Neural crest cell (in vitro differentiated cells): ENCODE measurements at regions not wholly inside any gene's neighbourhood (a gene's known extent, or its start where the extent isn't known, plus 50 kb on each side); places are given as distances from the start of the nearest gene placed in this dataset.

Experiments used
- DNase-seq: peaks from one replicate; pipeline ENCODE4 v3.0.0; 2021; ENCODE audit warnings: low read depth, mixed read lengths, low spot score
- H3K27ac Mint-ChIP-seq: one replicate; pipeline ENCODE4 v1.8.0; 2021; ENCODE audit warnings: mild to moderate bottlenecking, mixed read lengths; ENCODE audit not compliant: unreplicated experiment
- H3K27me3 Mint-ChIP-seq: 2 replicates; pipeline ENCODE4 v1.8.0; 2021; ENCODE audit warnings: low read depth, mild to moderate bottlenecking, mixed read lengths
- H3K36me3 Mint-ChIP-seq: 2 replicates; pipeline ENCODE4 v1.8.0; 2021; ENCODE audit warnings: low read depth, mild to moderate bottlenecking, mixed read lengths
- H3K4me1 Mint-ChIP-seq: 2 replicates; pipeline ENCODE4 v1.8.0; 2021; ENCODE audit warnings: mixed read lengths
- H3K4me3 Mint-ChIP-seq: one replicate; pipeline ENCODE4 v1.8.0; 2021; ENCODE audit warnings: mild to moderate bottlenecking, mixed read lengths
- H3K9me3 Mint-ChIP-seq: 2 replicates; pipeline ENCODE4 v1.8.0; 2021; ENCODE audit warnings: mixed read lengths
- TF ChIP-seq, protein P1 (sequence below): fragments of 200-600 bp; sonication (generic); conservative IDR thresholded peaks from 2 replicates; pipeline ENCODE4 v1.5.0; 2021; ENCODE audit warnings: antibody characterized with exemption, mild to moderate bottlenecking

DNA sequence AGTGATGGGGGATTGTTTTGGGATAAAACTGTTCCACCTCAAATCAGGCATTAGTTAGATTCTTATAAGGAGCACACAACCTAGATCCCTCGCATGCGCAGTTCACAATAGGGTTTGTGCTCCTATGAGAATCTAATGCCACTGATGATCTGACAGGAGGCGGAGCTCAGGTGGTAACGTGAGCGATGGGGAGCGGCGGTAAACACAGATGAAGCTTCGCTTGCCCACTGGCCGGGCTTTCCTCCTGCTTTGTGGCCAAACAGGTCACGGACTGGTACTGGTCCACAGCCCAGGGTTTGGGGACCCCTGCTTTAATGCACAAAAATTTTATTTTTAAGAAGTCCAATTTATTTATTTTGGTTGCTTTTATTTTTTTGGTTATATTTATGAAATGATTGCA is 238.8 kb downstream of the AACS start:
- no peaks in the 10 kb centered on the region for H3K4me1 Mint-ChIP-seq
- peaks cover 4% of the 10 kb centered on the region for H3K27me3 Mint-ChIP-seq
- TF ChIP-seq, protein P1, sequence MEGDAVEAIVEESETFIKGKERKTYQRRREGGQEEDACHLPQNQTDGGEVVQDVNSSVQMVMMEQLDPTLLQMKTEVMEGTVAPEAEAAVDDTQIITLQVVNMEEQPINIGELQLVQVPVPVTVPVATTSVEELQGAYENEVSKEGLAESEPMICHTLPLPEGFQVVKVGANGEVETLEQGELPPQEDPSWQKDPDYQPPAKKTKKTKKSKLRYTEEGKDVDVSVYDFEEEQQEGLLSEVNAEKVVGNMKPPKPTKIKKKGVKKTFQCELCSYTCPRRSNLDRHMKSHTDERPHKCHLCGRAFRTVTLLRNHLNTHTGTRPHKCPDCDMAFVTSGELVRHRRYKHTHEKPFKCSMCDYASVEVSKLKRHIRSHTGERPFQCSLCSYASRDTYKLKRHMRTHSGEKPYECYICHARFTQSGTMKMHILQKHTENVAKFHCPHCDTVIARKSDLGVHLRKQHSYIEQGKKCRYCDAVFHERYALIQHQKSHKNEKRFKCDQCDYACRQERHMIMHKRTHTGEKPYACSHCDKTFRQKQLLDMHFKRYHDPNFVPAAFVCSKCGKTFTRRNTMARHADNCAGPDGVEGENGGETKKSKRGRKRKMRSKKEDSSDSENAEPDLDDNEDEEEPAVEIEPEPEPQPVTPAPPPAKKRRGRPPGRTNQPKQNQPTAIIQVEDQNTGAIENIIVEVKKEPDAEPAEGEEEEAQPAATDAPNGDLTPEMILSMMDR = no peak
- DNase-seq = no peak
- H3K9me3 Mint-ChIP-seq = peaks cover 3% of the 10 kb centered on the region
- H3K4me3 Mint-ChIP-seq = no peak overlapping the region
- H3K27ac Mint-ChIP-seq = no peak overlapping the region
- H3K36me3 Mint-ChIP-seq = no peaks in the 10 kb centered on the region

DNA sequence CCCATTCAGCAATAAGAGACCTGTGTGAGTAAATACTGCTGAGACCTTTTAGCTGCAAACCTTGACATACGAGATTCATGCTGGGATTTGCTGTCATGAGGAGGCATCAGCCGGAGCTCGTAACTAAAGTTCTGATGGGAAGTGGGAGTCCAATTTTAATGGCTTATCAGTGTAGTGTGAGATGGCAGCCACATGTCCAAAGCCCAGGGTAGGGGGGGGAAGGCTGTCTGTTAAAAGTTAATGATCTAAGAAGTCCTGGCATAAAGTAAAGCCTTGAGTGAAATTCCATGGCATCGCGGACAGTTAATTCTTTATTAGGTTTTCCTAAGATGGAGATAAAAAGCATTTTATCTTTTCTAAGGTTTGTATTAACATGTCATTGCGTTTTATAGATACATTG is 240.0 kb downstream of the AACS start:
- H3K36me3 Mint-ChIP-seq = no peaks in the 10 kb centered on the region
- no peak overlapping the region for H3K4me3 Mint-ChIP-seq
- peaks cover 4% of the 10 kb centered on the region for H3K27me3 Mint-ChIP-seq
- no peaks in the 10 kb centered on the region for H3K4me1 Mint-ChIP-seq
- peaks cover 3% of the 10 kb centered on the region for H3K9me3 Mint-ChIP-seq
- no peak overlapping the region for H3K27ac Mint-ChIP-seq
- TF ChIP-seq, protein P1 = no peak
- no peak for DNase-seq

DNA sequence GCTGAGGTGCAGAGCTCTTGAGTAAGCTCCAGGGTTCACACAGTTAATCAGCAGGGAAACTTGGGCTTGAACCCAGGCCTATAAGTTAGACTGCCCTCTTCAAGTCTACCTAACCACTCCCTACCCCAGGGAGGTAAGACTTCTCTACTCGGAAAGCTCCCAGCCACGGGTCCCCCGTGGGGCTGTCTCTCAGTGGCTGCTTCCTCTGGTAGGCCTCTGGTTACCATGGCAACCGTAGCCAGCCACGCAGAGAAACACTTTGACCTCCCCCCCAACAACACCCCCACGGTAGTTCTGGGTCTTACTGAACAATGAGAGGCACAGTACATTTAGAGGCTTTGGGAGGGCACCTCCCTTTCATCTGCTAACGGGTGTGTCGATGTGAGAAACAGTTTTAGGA is 245.2 kb downstream of the AACS start:
- DNase-seq = no peak
- H3K27me3 Mint-ChIP-seq = peaks cover 8% of the 10 kb centered on the region
- no peak overlapping the region for H3K27ac Mint-ChIP-seq
- TF ChIP-seq, protein P1 = no peak
- no peaks in the 10 kb centered on the region for H3K36me3 Mint-ChIP-seq
- no peak overlapping the region for H3K4me3 Mint-ChIP-seq
- H3K9me3 Mint-ChIP-seq = peaks cover 2% of the 10 kb centered on the region
- H3K4me1 Mint-ChIP-seq = peaks cover 32% of the 10 kb centered on the region

DNA sequence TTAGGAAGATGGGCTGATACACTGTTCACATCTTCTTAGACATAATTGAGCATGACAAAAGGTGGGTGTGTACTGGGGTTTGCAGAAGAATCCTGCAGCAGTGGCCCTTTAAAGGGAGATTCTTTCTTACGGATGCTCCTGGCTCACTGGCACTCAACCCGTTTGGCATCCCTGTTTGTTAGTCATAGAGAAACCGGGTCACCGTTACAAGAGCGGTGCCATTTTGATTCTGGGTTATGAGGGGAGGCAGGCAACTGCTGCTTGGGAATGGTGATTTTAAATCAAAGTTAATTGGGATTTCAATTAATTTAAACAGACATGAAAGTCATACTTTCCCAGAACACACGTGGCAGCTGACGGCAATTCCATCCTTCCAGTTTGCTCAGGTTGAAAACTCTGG is 245.8 kb downstream of the AACS start:
- Mint-ChIP-seq H3K9me3 (peaks cover 2% of the 10 kb centered on the region), H3K27ac (no peak overlapping the region), H3K27me3 (peaks cover 8% of the 10 kb centered on the region), H3K4me3 (no peak overlapping the region), H3K4me1 (peaks cover 36% of the 10 kb centered on the region), H3K36me3 (no peaks in the 10 kb centered on the region)
- no peak for DNase-seq
- TF ChIP-seq, protein P1 = no peak

DNA sequence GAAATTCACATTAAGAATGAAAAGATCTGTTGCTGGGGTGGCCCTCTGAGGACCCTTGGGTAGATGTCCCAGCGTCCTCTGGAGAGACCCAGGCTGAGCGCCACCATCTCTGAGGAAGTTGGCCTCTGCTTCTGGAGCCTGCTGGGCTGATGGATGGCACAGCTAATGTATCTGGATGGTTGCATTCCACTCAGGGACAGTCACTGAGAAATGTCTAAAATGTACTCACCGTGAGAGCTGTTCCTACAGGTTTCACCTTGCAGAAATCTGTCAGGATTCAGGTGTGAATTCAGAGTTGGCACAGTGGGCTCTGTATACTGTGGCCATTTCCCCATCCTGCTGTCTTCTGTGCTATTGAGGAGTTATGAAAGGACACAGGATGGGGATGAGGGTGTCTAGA is 247.2 kb downstream of the AACS start:
- H3K36me3 Mint-ChIP-seq = no peaks in the 10 kb centered on the region
- peaks cover 4% of the 10 kb centered on the region for H3K27me3 Mint-ChIP-seq
- H3K27ac Mint-ChIP-seq = no peak overlapping the region
- H3K4me1 Mint-ChIP-seq = peaks cover 37% of the 10 kb centered on the region
- TF ChIP-seq, protein P1 = no peak
- H3K9me3 Mint-ChIP-seq = peaks cover 2% of the 10 kb centered on the region
- H3K4me3 Mint-ChIP-seq = no peak overlapping the region
- no peak for DNase-seq
